Endothelial cell (in vitro differentiated cells): ENCODE measurements at regions not wholly inside any gene's neighbourhood (a gene's known extent, or its start where the extent isn't known, plus 50 kb on each side); places are given as distances from the start of the nearest gene placed in this dataset.

Experiments
- DNase-seq: peaks from one replicate; pipeline ENCODE4 v3.0.0; 2021; ENCODE audit warnings: low spot score
- H3K27ac Mint-ChIP-seq: one replicate; pipeline ENCODE4 v1.8.0; 2021; ENCODE audit warnings: mixed read lengths, inconsistent platforms; ENCODE audit not compliant: unreplicated experiment
- H3K27me3 Mint-ChIP-seq: one replicate; pipeline ENCODE4 v1.8.0; 2021; ENCODE audit warnings: mild to moderate bottlenecking, moderate library complexity, mixed read lengths, inconsistent platforms; ENCODE audit not compliant: unreplicated experiment
- H3K36me3 Mint-ChIP-seq: one replicate; pipeline ENCODE4 v1.8.0; 2021; ENCODE audit warnings: mild to moderate bottlenecking, low read depth, mixed read lengths, inconsistent platforms; ENCODE audit not compliant: unreplicated experiment
- H3K4me1 Mint-ChIP-seq: one replicate; pipeline ENCODE4 v1.8.0; 2021; ENCODE audit warnings: mild to moderate bottlenecking, mixed read lengths, inconsistent platforms; ENCODE audit not compliant: unreplicated experiment
- H3K4me3 Mint-ChIP-seq: one replicate; pipeline ENCODE4 v1.8.0; 2021; ENCODE audit warnings: mild to moderate bottlenecking, mixed read lengths, inconsistent platforms; ENCODE audit not compliant: unreplicated experiment
- H3K9me3 Mint-ChIP-seq: one replicate; pipeline ENCODE4 v1.8.0; 2021; ENCODE audit warnings: mixed read lengths, inconsistent platforms; ENCODE audit not compliant: unreplicated experiment
- TF ChIP-seq, protein P1 (sequence below): fragments of 200-600 bp; sonication (generic); IDR thresholded peaks from one replicate; pipeline ENCODE4 v1.5.0; 2021; ENCODE audit warnings: antibody characterized with exemption; ENCODE audit not compliant: unreplicated experiment

DNA sequence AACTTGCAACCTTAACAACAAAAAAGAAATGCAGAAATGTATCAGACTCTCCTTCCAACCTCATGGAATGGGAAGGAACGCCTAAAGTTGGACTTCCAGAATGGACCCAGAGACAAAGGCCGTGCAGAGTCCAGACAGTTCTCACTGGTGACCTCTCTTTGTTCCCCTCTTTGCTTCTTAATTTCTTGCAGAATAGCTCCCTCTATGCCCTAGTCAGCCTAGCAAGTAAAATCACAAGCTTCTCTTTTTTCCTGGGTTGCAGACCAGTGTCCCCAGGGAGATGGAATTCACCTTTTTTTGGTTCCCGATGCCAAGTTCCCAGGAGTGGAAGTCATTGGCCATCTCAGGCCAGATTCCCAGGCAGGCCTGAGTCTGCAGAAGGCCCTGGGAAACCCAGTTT lies 278.0 kb downstream of the CCSER2 start:
- H3K27me3 Mint-ChIP-seq, result no peaks in the 10 kb centered on the region
- no peak overlapping the region for H3K27ac Mint-ChIP-seq
- no peak overlapping the region for H3K4me3 Mint-ChIP-seq
- no peak for DNase-seq
- no peaks in the 10 kb centered on the region for H3K36me3 Mint-ChIP-seq
- no peaks in the 10 kb centered on the region for H3K4me1 Mint-ChIP-seq
- no peaks in the 10 kb centered on the region for H3K9me3 Mint-ChIP-seq
- TF ChIP-seq, protein P1, sequence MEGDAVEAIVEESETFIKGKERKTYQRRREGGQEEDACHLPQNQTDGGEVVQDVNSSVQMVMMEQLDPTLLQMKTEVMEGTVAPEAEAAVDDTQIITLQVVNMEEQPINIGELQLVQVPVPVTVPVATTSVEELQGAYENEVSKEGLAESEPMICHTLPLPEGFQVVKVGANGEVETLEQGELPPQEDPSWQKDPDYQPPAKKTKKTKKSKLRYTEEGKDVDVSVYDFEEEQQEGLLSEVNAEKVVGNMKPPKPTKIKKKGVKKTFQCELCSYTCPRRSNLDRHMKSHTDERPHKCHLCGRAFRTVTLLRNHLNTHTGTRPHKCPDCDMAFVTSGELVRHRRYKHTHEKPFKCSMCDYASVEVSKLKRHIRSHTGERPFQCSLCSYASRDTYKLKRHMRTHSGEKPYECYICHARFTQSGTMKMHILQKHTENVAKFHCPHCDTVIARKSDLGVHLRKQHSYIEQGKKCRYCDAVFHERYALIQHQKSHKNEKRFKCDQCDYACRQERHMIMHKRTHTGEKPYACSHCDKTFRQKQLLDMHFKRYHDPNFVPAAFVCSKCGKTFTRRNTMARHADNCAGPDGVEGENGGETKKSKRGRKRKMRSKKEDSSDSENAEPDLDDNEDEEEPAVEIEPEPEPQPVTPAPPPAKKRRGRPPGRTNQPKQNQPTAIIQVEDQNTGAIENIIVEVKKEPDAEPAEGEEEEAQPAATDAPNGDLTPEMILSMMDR, result no peak

GRCh38 chr10:84607044-84607443 lies 278.7 kb downstream of the CCSER2 start:
- TF ChIP-seq, protein P1, result no peak
- Mint-ChIP-seq H3K4me3 (no peak overlapping the region), H3K9me3 (no peaks in the 10 kb centered on the region), H3K27ac (no peak overlapping the region), H3K36me3 (no peaks in the 10 kb centered on the region), H3K27me3 (no peaks in the 10 kb centered on the region), H3K4me1 (no peaks in the 10 kb centered on the region)
- no peak for DNase-seq

DNA sequence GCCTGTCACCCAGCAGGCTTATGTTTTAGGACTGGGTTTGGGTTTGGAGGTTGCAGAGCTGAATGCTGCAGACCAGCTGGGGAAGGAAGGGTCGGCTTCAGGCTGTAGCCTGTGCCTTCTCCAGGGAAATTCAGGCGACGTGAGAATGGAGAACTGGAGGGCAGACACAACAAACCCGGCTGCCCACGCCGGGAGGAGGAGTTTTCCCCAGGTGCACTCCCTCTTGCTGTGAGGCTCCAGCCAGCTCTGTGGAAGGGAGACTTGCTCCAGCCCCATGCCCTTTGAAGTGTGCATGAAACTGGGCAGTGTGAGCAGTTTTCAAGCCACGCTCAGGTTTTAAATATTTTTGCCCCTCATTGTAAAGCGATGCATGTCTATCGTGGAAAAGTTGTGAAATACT lies 279.1 kb downstream of the CCSER2 start:
- TF ChIP-seq, protein P1, result no peak
- Mint-ChIP-seq H3K9me3 (no peaks in the 10 kb centered on the region), H3K27ac (no peak overlapping the region), H3K4me1 (no peaks in the 10 kb centered on the region), H3K27me3 (no peaks in the 10 kb centered on the region), H3K4me3 (no peak overlapping the region), H3K36me3 (no peaks in the 10 kb centered on the region)
- no peak for DNase-seq

GRCh38 chr10:84608126-84608525 lies 279.7 kb downstream of the CCSER2 start:
- no peak for DNase-seq
- TF ChIP-seq, protein P1, result no peak
- Mint-ChIP-seq H3K4me1 (no peaks in the 10 kb centered on the region), H3K27ac (no peak overlapping the region), H3K4me3 (no peak overlapping the region), H3K9me3 (no peaks in the 10 kb centered on the region), H3K36me3 (no peaks in the 10 kb centered on the region), H3K27me3 (no peaks in the 10 kb centered on the region)

- DNase-seq, result peak; percentile 63
- Mint-ChIP-seq H3K27ac (no peak overlapping the region), H3K27me3 (peaks cover 1% of the 10 kb centered on the region), H3K9me3 (no peaks in the 10 kb centered on the region), H3K36me3 (no peaks in the 10 kb centered on the region), H3K4me3 (no peak overlapping the region), H3K4me1 (peaks cover 3% of the 10 kb centered on the region)
- TF ChIP-seq, protein P1, result peak; percentile 50
Observed at GRCh38 chr10:84613336-84614021, 285.1 kb downstream of the CCSER2 start.
